GM18517 (cell line): ENCODE measurements at regions not wholly inside any gene's neighbourhood (a gene's known extent, or its start where the extent isn't known, plus 50 kb on each side); places are given as distances from the start of the nearest gene placed in this dataset.
"Not testable (repeated sequence)": the region's sequence is repeated elsewhere in the genome, so short reads cannot be mapped to it uniquely, and the experiment has no call there.

Experiments
- ATAC-seq: cut with Tn5 transposase; IDR thresholded peaks from one replicate; pipeline ENCODE4 v1.9.1; 2021; ENCODE audit warnings: mild to moderate bottlenecking, moderate library complexity; ENCODE audit not compliant: unreplicated experiment

DNA sequence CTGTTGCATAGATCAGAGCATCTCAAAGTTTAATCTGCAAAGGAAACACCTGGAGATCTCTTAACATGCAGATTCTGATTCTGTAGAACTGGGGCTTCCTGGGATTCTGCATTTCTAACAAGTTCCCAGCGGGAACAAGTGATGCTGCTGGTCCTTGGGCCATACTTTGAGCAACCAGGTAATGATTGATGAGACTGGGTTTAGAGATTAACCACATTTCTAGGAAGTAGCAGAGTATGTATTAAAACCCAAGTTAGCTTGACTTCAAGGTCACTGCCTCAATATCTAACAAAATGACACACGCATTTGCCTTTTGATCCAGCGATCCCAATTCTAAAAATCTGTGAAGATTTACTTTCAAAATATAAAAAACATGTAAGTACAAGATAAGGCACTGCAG is 83.0 kb upstream of the DTNBP1 start:
- ATAC-seq = no peak

DNA sequence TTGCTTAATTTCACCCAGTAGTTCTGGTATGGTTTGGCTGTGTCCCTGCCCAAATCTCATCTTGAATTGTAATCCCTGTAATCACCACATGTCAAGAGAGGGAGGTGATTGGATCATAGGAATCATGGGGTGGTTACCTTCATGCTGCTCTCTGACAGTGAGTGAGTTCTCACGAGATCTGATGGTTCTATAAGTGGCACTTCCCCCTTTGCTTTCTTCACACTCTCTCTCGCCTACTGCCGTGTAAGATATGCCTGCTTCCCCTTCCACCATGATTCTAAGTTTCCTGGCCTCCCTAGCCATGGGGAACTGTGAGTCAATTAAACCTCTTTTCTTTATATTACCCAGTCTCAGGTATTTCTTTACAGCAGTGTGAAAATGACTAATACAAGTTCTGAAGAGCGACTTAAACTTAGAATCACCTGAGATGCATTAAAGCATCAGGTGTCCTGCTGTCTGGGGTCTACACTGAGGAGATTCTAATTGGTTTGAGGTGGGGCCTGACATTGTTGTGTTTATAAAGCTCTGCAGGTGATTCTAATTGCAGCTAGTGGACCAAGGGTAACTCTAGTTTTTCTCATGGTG is 82.1 kb upstream of the DTNBP1 start:
- ATAC-seq = no peak

- ATAC-seq = not testable (repeated sequence)
Measured at GRCh38 chr6:15742013-15742412, 79.2 kb upstream of the DTNBP1 start.

GRCh38 chr6:15741405-15741804 is 78.6 kb upstream of the DTNBP1 start:
- ATAC-seq = no peak

- ATAC-seq = no peak
Measured at GRCh38 chr6:15739867-15740266, 77.0 kb upstream of the DTNBP1 start.

DNA sequence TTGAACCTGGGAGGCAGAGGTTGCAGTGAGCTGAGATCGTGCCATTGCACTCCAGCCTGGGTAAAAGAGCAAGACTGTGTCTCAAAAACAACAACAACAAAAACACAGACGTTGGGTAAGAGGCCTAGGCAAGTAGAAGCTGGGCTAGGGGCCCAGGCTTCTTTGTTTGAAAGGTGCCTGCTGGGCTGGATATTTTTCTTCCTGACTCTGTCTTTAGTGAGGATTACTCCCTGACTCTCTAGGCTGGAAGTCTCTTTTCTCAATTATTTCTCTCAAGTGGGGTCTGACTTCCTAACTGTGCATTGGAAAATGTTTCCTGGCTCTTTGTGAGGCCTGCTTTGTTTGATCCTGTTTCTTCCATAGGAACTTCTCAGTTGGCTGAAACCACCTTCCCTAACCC is 76.5 kb upstream of the DTNBP1 start:
- no peak for ATAC-seq

DNA sequence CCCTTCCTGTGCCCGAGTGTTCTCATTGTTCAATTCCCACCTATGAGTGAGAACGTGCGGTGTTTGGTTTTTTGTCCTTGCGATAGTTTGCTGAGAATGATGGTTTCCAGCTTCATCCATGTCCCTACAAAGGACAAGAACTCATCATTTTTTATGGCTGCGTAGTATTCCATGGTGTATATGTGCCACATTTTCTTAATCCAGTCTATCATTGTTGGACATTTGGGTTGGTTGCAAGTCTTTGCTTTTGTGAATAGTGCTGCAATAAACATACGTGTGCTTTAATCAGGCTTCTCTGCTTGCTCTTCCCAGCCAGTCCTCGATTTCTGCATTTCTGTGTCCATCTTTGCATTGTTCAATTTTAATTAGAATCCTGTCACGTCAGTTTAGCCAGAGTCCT is 75.4 kb upstream of the DTNBP1 start:
- ATAC-seq = not testable (repeated sequence)

DNA sequence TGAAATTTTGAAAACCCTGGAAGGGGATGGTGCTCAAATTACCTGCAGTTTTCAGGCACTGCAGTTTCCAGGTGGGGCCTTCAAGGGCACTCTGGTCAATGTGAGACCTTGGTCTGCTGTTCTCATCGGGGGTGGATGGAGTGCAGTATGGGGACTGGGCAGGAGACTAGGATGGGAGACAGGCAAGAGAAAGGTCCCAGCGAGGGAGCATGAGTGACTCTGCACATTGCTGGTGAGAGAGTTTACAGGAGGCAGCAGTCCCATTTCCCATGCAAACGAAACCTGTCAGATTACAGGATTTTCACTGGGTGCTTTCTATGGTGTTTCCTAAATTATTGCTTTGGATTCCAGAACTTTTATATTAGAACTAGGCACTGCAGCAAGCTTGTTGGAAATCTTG is 73.5 kb upstream of the DTNBP1 start:
- no peak for ATAC-seq

DNA sequence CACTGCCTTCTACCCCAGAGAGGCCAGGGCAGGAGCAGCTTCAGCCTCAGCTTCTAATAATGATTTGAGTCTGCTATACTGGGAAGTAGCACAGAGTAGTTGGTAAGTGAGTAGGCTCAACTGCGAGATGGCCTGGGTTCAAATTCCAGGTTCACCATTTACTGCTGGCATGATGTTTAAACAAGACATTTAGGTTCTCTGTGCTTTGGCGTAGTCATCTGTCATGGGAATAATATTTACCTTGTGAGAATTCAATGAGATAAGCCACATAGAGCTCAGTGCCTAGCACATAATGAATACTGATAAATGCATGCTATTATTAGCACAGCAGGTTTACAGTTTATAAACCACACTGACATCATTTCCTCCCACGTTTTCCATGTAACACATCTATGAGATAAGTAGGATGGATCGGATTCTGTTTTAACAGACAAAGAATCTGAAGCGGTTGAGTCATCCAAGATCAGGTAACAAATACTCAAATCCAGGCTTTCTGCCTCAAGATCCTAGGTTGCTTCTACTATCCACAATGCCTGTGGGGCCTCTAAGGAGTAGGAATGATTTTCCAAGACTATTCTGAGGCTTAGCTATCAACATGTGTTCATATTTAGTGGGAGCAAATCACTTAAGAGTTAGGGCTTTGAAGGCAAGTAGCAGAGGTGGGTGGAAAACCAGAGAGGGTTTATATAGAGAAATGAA is 72.9 kb upstream of the DTNBP1 start:
- no peak for ATAC-seq

DNA sequence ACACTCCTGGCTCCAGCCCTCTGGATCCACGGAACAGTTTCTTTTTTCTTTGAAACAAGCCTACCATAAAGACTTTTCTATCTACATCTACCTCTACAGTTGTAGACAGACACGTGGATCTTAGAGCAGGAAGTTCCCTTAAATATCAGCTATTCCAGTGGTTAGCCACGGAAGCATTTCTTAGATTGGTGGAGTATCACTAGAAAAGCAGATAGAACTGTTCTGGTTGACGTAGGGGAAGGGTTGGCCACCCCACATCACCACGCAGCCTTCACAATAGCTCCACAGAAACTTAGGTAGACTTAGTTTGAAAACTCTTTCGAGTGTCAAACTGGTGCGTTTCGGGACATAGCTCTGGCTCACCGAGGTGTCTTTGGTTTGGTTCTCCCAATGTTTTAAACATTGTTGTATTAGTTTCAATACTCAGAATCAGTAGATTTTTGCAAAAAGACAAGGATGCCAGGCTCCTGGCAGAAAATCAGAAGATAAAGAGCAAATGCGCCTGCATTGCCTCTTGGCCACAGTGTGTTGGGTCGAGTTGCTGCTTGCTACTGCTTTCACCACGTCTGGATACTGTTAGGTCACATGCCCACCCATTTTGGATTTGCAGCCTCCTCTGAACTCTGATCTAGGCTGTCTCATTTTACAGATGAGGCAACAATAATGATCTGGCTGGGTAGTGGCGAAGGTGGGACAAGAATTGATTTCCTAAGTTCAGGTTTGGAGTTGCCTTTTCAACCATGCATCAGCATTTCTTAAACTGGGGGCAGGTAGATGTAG is 71.5 kb upstream of the DTNBP1 start:
- ATAC-seq = no peak

DNA sequence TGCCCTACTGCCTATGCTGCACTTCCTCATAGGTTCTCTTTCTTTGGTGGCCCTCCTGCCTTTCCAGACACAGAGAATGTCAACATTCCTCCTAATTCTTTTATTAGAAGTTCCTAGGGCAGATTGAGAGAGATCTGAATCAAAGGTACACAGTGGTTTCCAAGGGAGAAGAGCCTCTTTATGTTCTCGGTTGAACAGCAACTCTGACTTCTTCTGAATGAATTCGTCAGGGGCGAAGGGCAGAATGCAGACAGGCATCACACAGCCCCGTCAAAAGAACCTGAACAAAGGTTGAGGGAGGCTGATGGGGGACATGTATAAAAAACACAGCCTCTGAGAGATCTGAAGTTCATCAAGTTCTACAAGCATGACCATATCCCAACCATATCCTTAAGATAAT is 68.1 kb upstream of the DTNBP1 start:
- no peak for ATAC-seq

DNA sequence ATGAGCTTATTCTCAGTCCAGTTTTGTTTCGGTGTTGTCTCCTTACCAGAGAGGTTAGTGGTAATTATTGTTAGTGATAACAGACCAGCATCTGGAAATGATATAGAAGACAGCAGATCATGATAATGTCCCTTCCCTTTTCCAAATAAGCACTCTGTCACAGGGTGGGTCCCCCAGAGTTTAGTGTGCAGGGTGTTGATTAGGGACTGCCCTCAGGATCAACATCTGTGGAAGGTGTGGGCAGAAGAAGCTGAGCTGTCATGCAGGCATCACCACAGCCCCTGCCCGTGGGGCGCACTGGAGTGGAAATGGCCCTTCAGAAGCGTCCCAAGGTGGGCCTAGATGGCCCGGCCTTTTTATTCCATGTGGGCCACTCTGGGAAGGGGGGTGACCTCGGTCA is 67.6 kb upstream of the DTNBP1 start:
- ATAC-seq = no peak

GRCh38 chr6:15722731-15723130 is 59.9 kb upstream of the DTNBP1 start:
- no peak for ATAC-seq

GRCh38 chr6:15716889-15717288 is 54.1 kb upstream of the DTNBP1 start:
- no peak for ATAC-seq

GRCh38 chr6:15715851-15716250 is 53.0 kb upstream of the DTNBP1 start:
- ATAC-seq = no peak

DNA sequence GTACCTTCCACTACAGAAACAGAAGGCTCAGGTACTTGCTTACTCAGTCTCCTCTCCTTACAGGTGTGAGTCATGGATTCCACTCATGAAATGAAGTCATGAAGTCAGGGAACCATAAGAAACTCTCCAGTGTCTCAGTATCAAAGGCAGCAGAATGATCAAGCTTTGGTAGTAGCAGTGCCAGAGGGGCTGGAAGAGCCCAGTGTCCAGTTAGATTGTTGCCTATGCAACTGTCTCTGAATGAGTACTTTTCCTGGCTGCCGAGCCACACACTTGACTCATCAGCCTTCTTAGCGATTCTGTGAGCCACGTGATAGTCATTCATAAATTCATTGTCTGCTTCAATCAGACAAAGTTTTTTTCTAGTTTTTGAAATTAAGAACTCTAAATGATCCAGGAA is 52.2 kb upstream of the DTNBP1 start:
- no peak for ATAC-seq

GRCh38 chr6:15714658-15715057 is 51.8 kb upstream of the DTNBP1 start:
- ATAC-seq = no peak

DNA sequence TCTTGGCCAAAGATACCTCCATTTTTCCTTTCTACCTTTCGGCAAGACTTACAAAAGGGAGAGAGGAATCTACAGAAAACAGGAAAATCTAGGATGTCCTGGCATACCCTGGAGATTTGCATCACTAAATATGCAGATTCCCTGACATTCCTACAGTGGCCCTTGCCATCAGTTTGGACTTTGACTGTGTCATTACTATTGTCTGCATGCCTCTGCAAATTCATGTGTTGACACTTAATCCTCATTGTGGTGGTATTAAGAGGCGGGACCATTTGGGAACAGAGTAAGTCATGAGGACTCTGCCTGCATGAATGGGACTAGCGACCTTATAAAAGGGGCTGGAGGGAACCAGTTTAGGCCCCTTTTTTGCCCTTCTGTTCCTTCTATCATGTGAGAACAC is 50.5 kb upstream of the DTNBP1 start:
- no peak for ATAC-seq

DNA sequence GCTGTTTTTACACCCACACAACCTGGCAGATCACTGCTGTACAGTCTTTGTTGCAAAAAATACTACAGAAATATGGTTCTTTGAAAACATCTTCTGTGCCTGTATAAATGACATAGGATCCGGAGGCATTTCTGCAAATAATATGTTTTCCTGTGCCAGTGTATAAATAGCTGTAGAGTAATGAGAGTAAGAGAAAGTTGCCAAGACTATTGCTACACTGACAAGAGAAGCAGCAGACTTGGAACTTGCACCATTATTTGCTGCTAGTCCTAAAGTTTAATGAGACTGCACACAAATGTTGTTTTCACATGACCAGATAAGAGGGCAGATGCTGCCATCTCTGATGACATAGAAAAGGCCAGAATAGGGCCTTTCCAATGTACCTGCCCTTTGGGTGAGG is 50.0 kb upstream of the DTNBP1 start:
- no peak for ATAC-seq
